ENCODE measurements at regions not wholly inside any gene's neighbourhood (a gene's known extent, or its start where the extent isn't known, plus 50 kb on each side); places are given as distances from the start of the nearest gene placed in this dataset.
"Not testable (repeated sequence)": the region's sequence is repeated elsewhere in the genome, so short reads cannot be mapped to it uniquely, and the experiment has no call there.

- no peak for DNase-seq
Observed at GRCh38 chr7:83306502-83306901, 143.8 kb upstream of the PCLO start.

- DNase-seq: no peak
Observed at GRCh38 chr7:83305027-83305426, 142.3 kb upstream of the PCLO start.

GRCh38 chr7:83301416-83301815, 138.7 kb upstream of the PCLO start:
- no peak for DNase-seq

GRCh38 chr7:83290211-83290610, 127.5 kb upstream of the PCLO start:
- no peak for DNase-seq

GRCh38 chr7:83289419-83289993, 126.8 kb upstream of the PCLO start:
- no peak for DNase-seq

GRCh38 chr7:83280671-83281070, 118.0 kb upstream of the PCLO start:
- DNase-seq: no peak

GRCh38 chr7:83276250-83276649, 113.6 kb upstream of the PCLO start:
- no peak for DNase-seq

- no peak for DNase-seq
Observed at GRCh38 chr7:83273699-83274098, 111.0 kb upstream of the PCLO start.

GRCh38 chr7:83271212-83272099, 108.8 kb upstream of the PCLO start:
- peak; percentile 11 for DNase-seq

- no peak for DNase-seq
Observed at GRCh38 chr7:83270407-83270806, 107.7 kb upstream of the PCLO start.

GRCh38 chr7:83267141-83267631, 104.5 kb upstream of the PCLO start:
- DNase-seq: peak; percentile 94

GRCh38 chr7:83263442-83264034, 100.9 kb upstream of the PCLO start:
- DNase-seq: not testable (repeated sequence)

GRCh38 chr7:83259064-83259463, 96.4 kb upstream of the PCLO start:
- no peak for DNase-seq

- DNase-seq: no peak
Observed at GRCh38 chr7:83248000-83248399, 85.3 kb upstream of the PCLO start.

GRCh38 chr7:83219231-83219630, 56.5 kb upstream of the PCLO start:
- DNase-seq: not testable (repeated sequence)

GRCh38 chr7:83212883-83213282, 50.2 kb upstream of the PCLO start:
- DNase-seq: no peak

All from NCI-H748 treated with DMSO at 0.1 percent for 48 hours (cell line).